ENCODE measurements at regions not wholly inside any gene's neighbourhood (a gene's known extent, or its start where the extent isn't known, plus 50 kb on each side); places are given as distances from the start of the nearest gene placed in this dataset.

GRCh38 chr4:124768596-124769365, 56.2 kb upstream of the ANKRD50 start:
- Histone ChIP-seq H3F3A (ENCODE audit: insufficient read depth, low read depth) (no peaks in the 10 kb centered on the region), H3K36me3 (ENCODE audit: low read depth) (no peaks in the 10 kb centered on the region), H2AFZ (no peak overlapping the region), H3K9me2 (ENCODE audit: insufficient read depth) (0 out of 2 replicates have a peak, but pooled peaks cover 6% of the 10 kb centered on the region), H3K79me2 (ENCODE audit: low read depth) (no peaks in the 10 kb centered on the region), H3K4me3 (no peak overlapping the region), H3K4me2 (no peak overlapping the region), H4K20me1 (ENCODE audit: insufficient read depth) (no peaks in the 10 kb centered on the region), H3K27ac (no peak overlapping the region), H3K27me3 (ENCODE audit: insufficient read depth, low read depth) (no peaks in the 10 kb centered on the region), H3K9me3 (ENCODE audit: insufficient read depth, low read depth) (no peaks in the 10 kb centered on the region), H3K4me1 (replicated peaks; ENCODE audit: insufficient read depth) (no peaks in the 10 kb centered on the region)
- ChIA-PET CTCF (no interaction called here), POLR2A (ENCODE audit: unreplicated experiment) (no interaction called here)
- no peak for TF ChIP-seq EZH2 (IDR thresholded peaks at IDR 0.05; ENCODE audit: low read depth)
- TF ChIP-seq, protein P1, sequence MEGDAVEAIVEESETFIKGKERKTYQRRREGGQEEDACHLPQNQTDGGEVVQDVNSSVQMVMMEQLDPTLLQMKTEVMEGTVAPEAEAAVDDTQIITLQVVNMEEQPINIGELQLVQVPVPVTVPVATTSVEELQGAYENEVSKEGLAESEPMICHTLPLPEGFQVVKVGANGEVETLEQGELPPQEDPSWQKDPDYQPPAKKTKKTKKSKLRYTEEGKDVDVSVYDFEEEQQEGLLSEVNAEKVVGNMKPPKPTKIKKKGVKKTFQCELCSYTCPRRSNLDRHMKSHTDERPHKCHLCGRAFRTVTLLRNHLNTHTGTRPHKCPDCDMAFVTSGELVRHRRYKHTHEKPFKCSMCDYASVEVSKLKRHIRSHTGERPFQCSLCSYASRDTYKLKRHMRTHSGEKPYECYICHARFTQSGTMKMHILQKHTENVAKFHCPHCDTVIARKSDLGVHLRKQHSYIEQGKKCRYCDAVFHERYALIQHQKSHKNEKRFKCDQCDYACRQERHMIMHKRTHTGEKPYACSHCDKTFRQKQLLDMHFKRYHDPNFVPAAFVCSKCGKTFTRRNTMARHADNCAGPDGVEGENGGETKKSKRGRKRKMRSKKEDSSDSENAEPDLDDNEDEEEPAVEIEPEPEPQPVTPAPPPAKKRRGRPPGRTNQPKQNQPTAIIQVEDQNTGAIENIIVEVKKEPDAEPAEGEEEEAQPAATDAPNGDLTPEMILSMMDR (conservative IDR thresholded peaks at IDR 0.05): no peak
- no peak for DNase-seq
- intact Hi-C loops (cut with micrococcal nuclease; ENCODE audit: unreplicated experiment): no loop called here
- BruUV-seq (replicated peaks): no TSS peak

- Histone ChIP-seq H3K4me2 (no peak overlapping the region), H4K20me1 (ENCODE audit: insufficient read depth) (no peaks in the 10 kb centered on the region), H3K9me2 (ENCODE audit: insufficient read depth) (0 out of 2 replicates have a peak, but pooled peaks cover 4% of the 10 kb centered on the region), H3K4me1 (replicated peaks; ENCODE audit: insufficient read depth) (no peaks in the 10 kb centered on the region), H2AFZ (no peak overlapping the region), H3K79me2 (ENCODE audit: low read depth) (no peaks in the 10 kb centered on the region), H3K4me3 (no peak overlapping the region), H3K27ac (no peak overlapping the region), H3K36me3 (ENCODE audit: low read depth) (no peaks in the 10 kb centered on the region), H3F3A (ENCODE audit: insufficient read depth, low read depth) (no peaks in the 10 kb centered on the region), H3K9me3 (ENCODE audit: insufficient read depth, low read depth) (no peaks in the 10 kb centered on the region), H3K27me3 (ENCODE audit: insufficient read depth, low read depth) (no peaks in the 10 kb centered on the region)
- TF ChIP-seq, protein P1 (conservative IDR thresholded peaks at IDR 0.05): no peak
- TF ChIP-seq EZH2 (IDR thresholded peaks at IDR 0.05; ENCODE audit: low read depth): no peak
- no peak for DNase-seq
- intact Hi-C loops (cut with micrococcal nuclease; ENCODE audit: unreplicated experiment): no loop called here
- ChIA-PET CTCF (no interaction called here), POLR2A (ENCODE audit: unreplicated experiment) (no interaction called here)
- no TSS peak for BruUV-seq (replicated peaks)
These were observed 50.4 kb upstream of the ANKRD50 start for GRCh38 chr4:124762956-124763355.
